HuH-7.5 (cell line): ENCODE measurements at regions not wholly inside any gene's neighbourhood (a gene's known extent, or its start where the extent isn't known, plus 50 kb on each side); places are given as distances from the start of the nearest gene placed in this dataset.

Experiments used
- DNase-seq: peaks from one replicate; pipeline ENCODE4 v3.0.0; 2011; ENCODE audit warnings: low spot score

GRCh38 chr6:97815301-97815812 lies 532.3 kb upstream of the MMS22L start:
- DNase-seq: no peak

GRCh38 chr6:97816526-97816925 lies 533.5 kb upstream of the MMS22L start:
- DNase-seq: no peak

GRCh38 chr6:97819710-97820109 lies 536.7 kb upstream of the MMS22L start:
- no peak for DNase-seq

- DNase-seq: no peak
Measured at GRCh38 chr6:97820400-97820799, 537.4 kb upstream of the MMS22L start.

- no peak for DNase-seq
Measured at GRCh38 chr6:97822632-97823031, 539.6 kb upstream of the MMS22L start.

GRCh38 chr6:97841763-97842162 lies 558.7 kb upstream of the MMS22L start:
- no peak for DNase-seq

GRCh38 chr6:97842521-97842920 lies 559.5 kb upstream of the MMS22L start:
- DNase-seq: no peak

- no peak for DNase-seq
Measured at GRCh38 chr6:97849390-97849789, 566.4 kb upstream of the MMS22L start.

- no peak for DNase-seq
Measured at GRCh38 chr6:97850458-97851212, 567.6 kb upstream of the MMS22L start.

GRCh38 chr6:97863697-97864096 lies 580.7 kb upstream of the MMS22L start:
- DNase-seq: no peak

GRCh38 chr6:97864366-97864765 lies 581.4 kb upstream of the MMS22L start:
- DNase-seq: no peak

- DNase-seq: no peak
Measured at GRCh38 chr6:97864826-97865225, 581.8 kb upstream of the MMS22L start.

- no peak for DNase-seq
Measured at GRCh38 chr6:97865612-97866011, 582.6 kb upstream of the MMS22L start.

- no peak for DNase-seq
Measured at GRCh38 chr6:97866616-97867015, 583.6 kb upstream of the MMS22L start.

GRCh38 chr6:97867177-97867576 lies 584.2 kb upstream of the MMS22L start:
- DNase-seq: no peak

GRCh38 chr6:97870273-97870672 lies 587.3 kb upstream of the MMS22L start:
- no peak for DNase-seq

- DNase-seq: no peak
Measured at GRCh38 chr6:97876711-97877110, 593.7 kb upstream of the MMS22L start.

- DNase-seq: no peak
Measured at GRCh38 chr6:97882755-97883154, 599.7 kb upstream of the MMS22L start.

GRCh38 chr6:97885325-97885724 lies 602.3 kb upstream of the MMS22L start:
- no peak for DNase-seq

GRCh38 chr6:97885828-97886227 lies 602.8 kb upstream of the MMS22L start:
- no peak for DNase-seq

- DNase-seq: no peak
Measured at GRCh38 chr6:97901531-97901930, 618.5 kb upstream of the MMS22L start.

GRCh38 chr6:97909380-97909779 lies 626.4 kb upstream of the MMS22L start:
- DNase-seq: no peak

- no peak for DNase-seq
Measured at GRCh38 chr6:97913721-97914120, 630.7 kb upstream of the MMS22L start.

- DNase-seq: no peak
Measured at GRCh38 chr6:97914912-97915311, 631.9 kb upstream of the MMS22L start.
